HEK293 (cell line): ENCODE measurements at regions not wholly inside any gene's neighbourhood (a gene's known extent, or its start where the extent isn't known, plus 50 kb on each side); places are given as distances from the start of the nearest gene placed in this dataset.
A peak's percentile ranks its signal among the peaks of the same experiment; 100 is the strongest.

ENCODE experiments used
- CTCF ChIA-PET: fragments of 350-600 bp; formaldehyde crosslinking; extraction: SDS; loops from one replicate; lab custom pipeline; 2021; ENCODE audit warnings: antibody characterized with exemption; lab: Yijun Ruan, JAX
- POLR2A ChIA-PET: fragments of 300-600 bp; formaldehyde crosslinking; extraction: SDS; loops from one replicate; lab custom pipeline; 2020; ENCODE audit warnings: antibody characterized with exemption, inconsistent platforms; lab: Yijun Ruan, JAX
- H3K27ac ChIP-seq: fragments of 200-500 bp; sonication (Bioruptor generic); 2 replicates; pipeline ENCODE4 v1.5.1; 2014; ENCODE audit warnings: low read depth, low read length, control low read depth, inconsistent platforms; ENCODE audit errors: extremely low read depth
- H3K36me3 ChIP-seq, 2 experiments: fragments of 200-500 bp in 1 of 2; sonication (Bioruptor generic) in 1 of 2; 1 replicate in 1 of 2; 2 replicates in 1 of 2; pipeline ENCODE4 v1.5.1; 2014 to 2017; ENCODE audit warnings: inconsistent platforms in 2 of 2, low read length in 2 of 2; ENCODE audit not compliant: control insufficient read depth in 2 of 2, insufficient read depth in 1 of 2
- H3K4me1 ChIP-seq: fragments of 200-500 bp; sonication (Bioruptor generic); 2 replicates; pipeline ENCODE4 v1.5.1; 2014; ENCODE audit warnings: mild to moderate bottlenecking, low read length, inconsistent platforms; ENCODE audit not compliant: control insufficient read depth, insufficient read depth
- H3K4me3 ChIP-seq: 2 replicates; pipeline ENCODE4 v1.5.1; 2011; ENCODE audit warnings: low read depth, mild to moderate bottlenecking, control low read depth, low read length, moderate library complexity
- H3K9me3 ChIP-seq: fragments of 200-500 bp; sonication (Bioruptor generic); 2 replicates; pipeline ENCODE4 v1.5.1; 2014; ENCODE audit warnings: low read depth, low read length, inconsistent platforms; ENCODE audit not compliant: control insufficient read depth, insufficient read depth
- KLF10 ChIP-seq: fragments of 450-650 bp; IDR thresholded peaks from 2 replicates; pipeline ENCODE4 v1.5.1; 2018; ENCODE audit warnings: missing biosample characterization, mild to moderate bottlenecking, missing genetic modification characterization
- KLF7 ChIP-seq: fragments of 450-650 bp; formaldehyde crosslinking; IDR thresholded peaks from 2 replicates; pipeline ENCODE4 v1.5.1; 2016; ENCODE audit warnings: missing biosample characterization, missing genetic modification characterization, borderline replicate concordance
- PRDM1 ChIP-seq: fragments of 450-650 bp; formaldehyde crosslinking; IDR thresholded peaks from 2 replicates; pipeline ENCODE4; 2016; ENCODE audit warnings: missing biosample characterization, missing genetic modification characterization
- SP2 ChIP-seq: fragments of 450-650 bp; formaldehyde crosslinking; IDR thresholded peaks from 2 replicates; pipeline ENCODE4 v1.5.1; 2016; ENCODE audit warnings: missing biosample characterization, missing genetic modification characterization
- ZNF138 ChIP-seq: fragments of 450-650 bp; formaldehyde crosslinking; IDR thresholded peaks from 2 replicates; pipeline ENCODE4 v1.5.1; 2016; ENCODE audit warnings: missing biosample characterization, missing genetic modification characterization, borderline replicate concordance
- ZNF221 ChIP-seq: fragments of 450-650 bp; formaldehyde crosslinking; IDR thresholded peaks from 2 replicates; pipeline ENCODE4 v1.5.1; 2017; ENCODE audit warnings: missing biosample characterization, missing genetic modification characterization, borderline replicate concordance
- ZNF23 ChIP-seq: fragments of 450-650 bp; formaldehyde crosslinking; IDR thresholded peaks from 2 replicates; pipeline ENCODE4 v1.5.1; 2016; ENCODE audit warnings: missing biosample characterization, missing genetic modification characterization, borderline replicate concordance
- ZNF26 ChIP-seq: fragments of 450-650 bp; formaldehyde crosslinking; IDR thresholded peaks from 2 replicates; pipeline ENCODE4 v1.5.1; 2016; ENCODE audit warnings: missing biosample characterization, missing genetic modification characterization
- ZNF280C ChIP-seq: fragments of 450-650 bp; formaldehyde crosslinking; IDR thresholded peaks from 2 replicates; pipeline ENCODE4 v1.5.1; 2016; ENCODE audit warnings: missing biosample characterization, missing genetic modification characterization
- ZNF302 ChIP-seq: fragments of 450-650 bp; formaldehyde crosslinking; IDR thresholded peaks from 2 replicates; pipeline ENCODE4 v1.5.1; 2016; ENCODE audit warnings: missing biosample characterization, missing genetic modification characterization, low read depth
- ZNF350 ChIP-seq: fragments of 450-650 bp; formaldehyde crosslinking; IDR thresholded peaks from 2 replicates; pipeline ENCODE4 v1.5.0; 2017; ENCODE audit warnings: missing biosample characterization, mild to moderate bottlenecking, missing genetic modification characterization
- ZNF423 ChIP-seq: fragments of 450-650 bp; formaldehyde crosslinking; IDR thresholded peaks from 2 replicates; pipeline ENCODE4 v1.5.1; 2016; ENCODE audit warnings: missing biosample characterization, missing genetic modification characterization
- ZNF473 ChIP-seq: fragments of 450-650 bp; formaldehyde crosslinking; IDR thresholded peaks from 2 replicates; pipeline ENCODE4 v1.5.1; 2017; ENCODE audit warnings: missing biosample characterization, missing genetic modification characterization
- ZNF488 ChIP-seq: fragments of 450-650 bp; formaldehyde crosslinking; IDR thresholded peaks from 2 replicates; pipeline ENCODE4 v1.5.1; 2016; ENCODE audit warnings: missing biosample characterization, missing genetic modification characterization
- ZNF549 ChIP-seq: fragments of 450-650 bp; IDR thresholded peaks from 2 replicates; pipeline ENCODE4 v1.5.1; 2018; ENCODE audit warnings: missing biosample characterization, missing genetic modification characterization, mild to moderate bottlenecking, inconsistent platforms, moderate library complexity
- ZNF558 ChIP-seq: fragments of 450-650 bp; formaldehyde crosslinking; IDR thresholded peaks from 2 replicates; pipeline ENCODE4 v1.5.1; 2016; ENCODE audit warnings: missing biosample characterization, missing genetic modification characterization
- ZNF560 ChIP-seq: fragments of 450-650 bp; formaldehyde crosslinking; IDR thresholded peaks from 2 replicates; pipeline ENCODE4 v1.5.1; 2017; ENCODE audit warnings: missing biosample characterization, missing genetic modification characterization, borderline replicate concordance
- ZNF639 ChIP-seq: fragments of 450-650 bp; formaldehyde crosslinking; IDR thresholded peaks from 2 replicates; pipeline ENCODE4 v1.5.1; 2016; ENCODE audit warnings: missing biosample characterization, missing genetic modification characterization
- ZNF654 ChIP-seq: fragments of 450-650 bp; formaldehyde crosslinking; IDR thresholded peaks from 2 replicates; pipeline ENCODE4 v1.5.1; 2016; ENCODE audit warnings: low read depth, missing biosample characterization, missing genetic modification characterization
- ZNF670 ChIP-seq: fragments of 450-650 bp; formaldehyde crosslinking; IDR thresholded peaks from 2 replicates; pipeline ENCODE4 v1.5.1; 2016; ENCODE audit warnings: missing biosample characterization, missing genetic modification characterization, low read depth
- ZNF747 ChIP-seq: fragments of 450-650 bp; formaldehyde crosslinking; IDR thresholded peaks from 2 replicates; pipeline ENCODE4 v1.5.1; 2016; ENCODE audit warnings: missing biosample characterization, missing genetic modification characterization
- ZNF776 ChIP-seq: fragments of 450-650 bp; formaldehyde crosslinking; IDR thresholded peaks from 2 replicates; pipeline ENCODE4 v1.5.0; 2017; ENCODE audit warnings: missing biosample characterization, missing genetic modification characterization, borderline replicate concordance
- ZNF843 ChIP-seq: fragments of 450-650 bp; formaldehyde crosslinking; IDR thresholded peaks from 2 replicates; pipeline ENCODE4 v1.5.1; 2016; ENCODE audit warnings: missing biosample characterization, missing genetic modification characterization
- ZSCAN18 ChIP-seq: fragments of 450-650 bp; formaldehyde crosslinking; IDR thresholded peaks from 2 replicates; pipeline ENCODE4 v1.5.1; 2016; ENCODE audit warnings: missing biosample characterization, missing genetic modification characterization
- TF ChIP-seq, protein P1 (sequence below): fragments of 450-650 bp; formaldehyde crosslinking; IDR thresholded peaks from 2 replicates; pipeline ENCODE4 v1.5.1; 2016; ENCODE audit warnings: missing biosample characterization, missing genetic modification characterization
- TF ChIP-seq, protein P2 (sequence below): fragments of 450-650 bp; formaldehyde crosslinking; IDR thresholded peaks from 2 replicates; pipeline ENCODE4 v1.5.1; 2016; ENCODE audit warnings: missing biosample characterization, missing genetic modification characterization, low read depth

DNA sequence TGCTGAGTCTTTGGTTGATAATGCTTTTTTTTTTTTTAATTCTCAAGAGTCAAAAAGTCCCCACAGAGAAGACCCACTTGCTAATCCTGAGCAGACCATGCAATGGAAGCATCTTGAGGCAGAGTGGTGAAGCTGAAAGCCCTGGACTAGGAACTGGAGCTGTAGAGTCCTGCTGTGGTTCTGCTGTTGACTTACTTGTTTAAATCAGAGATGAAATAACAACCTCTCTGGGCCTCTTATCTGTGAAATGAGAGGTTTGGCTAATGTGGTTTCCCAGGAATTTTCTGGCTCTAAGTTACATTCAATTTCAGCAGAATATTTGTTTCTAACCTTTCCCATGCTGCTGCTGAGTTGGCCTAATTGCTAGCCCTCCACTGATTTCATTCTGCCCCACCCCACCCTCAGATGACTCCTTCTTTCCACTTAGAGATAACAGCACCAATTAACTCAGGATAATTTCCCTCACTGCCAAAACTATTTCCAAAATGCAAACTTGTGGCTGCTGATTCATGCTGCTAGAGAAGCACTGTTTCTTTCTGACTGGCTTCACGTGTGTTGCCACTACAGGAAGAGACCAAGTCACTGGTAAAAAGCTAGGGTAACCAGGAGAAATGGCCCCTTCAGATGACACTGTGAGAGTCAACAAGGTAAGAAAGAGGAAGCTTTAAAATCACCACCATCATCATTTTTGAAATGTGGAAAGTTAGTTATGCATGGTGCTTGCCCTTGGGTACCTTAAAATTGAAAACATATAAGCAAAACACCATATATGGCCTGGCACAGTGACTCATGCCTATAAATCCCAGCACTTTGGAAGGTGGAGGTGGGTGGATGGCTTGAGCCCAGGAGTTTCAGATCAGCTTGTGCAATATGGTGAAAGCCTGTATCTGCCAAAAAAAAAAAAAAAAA lies 326.4 kb downstream of the DCHS2 start:
- no peak overlapping the region for H3K4me3 ChIP-seq
- H3K4me1 ChIP-seq, result peaks cover 15% of the 10 kb centered on the region; the same call in 1 of the 2 replicates
- peak overlapping the region; percentile 53 for H3K27ac ChIP-seq
- POLR2A ChIA-PET, result interaction anchor here (0.6 to 0.7 kb wide), 3 partner anchors 10 to 371 kb away, joined by 3 to 4 read pairs (median 3); no protein-coding TSS in a partner anchor
- CTCF ChIA-PET, result no interaction called here
- H3K9me3 ChIP-seq, result no peaks in the 10 kb centered on the region
- H3K36me3 ChIP-seq, result no peaks in the 10 kb centered on the region
- TF ChIP-seq, protein P1, sequence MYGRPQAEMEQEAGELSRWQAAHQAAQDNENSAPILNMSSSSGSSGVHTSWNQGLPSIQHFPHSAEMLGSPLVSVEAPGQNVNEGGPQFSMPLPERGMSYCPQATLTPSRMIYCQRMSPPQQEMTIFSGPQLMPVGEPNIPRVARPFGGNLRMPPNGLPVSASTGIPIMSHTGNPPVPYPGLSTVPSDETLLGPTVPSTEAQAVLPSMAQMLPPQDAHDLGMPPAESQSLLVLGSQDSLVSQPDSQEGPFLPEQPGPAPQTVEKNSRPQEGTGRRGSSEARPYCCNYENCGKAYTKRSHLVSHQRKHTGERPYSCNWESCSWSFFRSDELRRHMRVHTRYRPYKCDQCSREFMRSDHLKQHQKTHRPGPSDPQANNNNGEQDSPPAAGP (tag by site-specific recombination), result peak; percentile 78
- peak; percentile 89 for TF ChIP-seq ZNF843 (tag by site-specific recombination)
- TF ChIP-seq ZNF302 (tag by site-specific recombination), result no peak
- TF ChIP-seq ZNF639 (tag by site-specific recombination), result peak; percentile 81
- no peak for TF ChIP-seq ZNF747 (tag by site-specific recombination)
- TF ChIP-seq ZNF26, result no peak
- TF ChIP-seq ZNF549, result no peak
- TF ChIP-seq ZNF558 (tag by site-specific recombination), result peak; percentile 52; the same call in 1 of the 2 replicates
- TF ChIP-seq KLF10 (tag by site-specific recombination), result peak; percentile 79
- no peak for TF ChIP-seq ZNF23 (tag by site-specific recombination)
- TF ChIP-seq SP2 (tag by site-specific recombination), result no peak
- no peak for TF ChIP-seq ZSCAN18 (tag by site-specific recombination)
- TF ChIP-seq ZNF670, result no peak
- TF ChIP-seq ZNF423 (tag by site-specific recombination), result no peak
- no peak for TF ChIP-seq ZNF560 (tag by site-specific recombination)
- peak; percentile 86; the same call in 1 of the 2 replicates for TF ChIP-seq KLF7
- no peak for TF ChIP-seq ZNF776
- no peak for TF ChIP-seq ZNF350
- TF ChIP-seq ZNF473 (tag by site-specific recombination), result no peak
- 0 out of 2 replicates have a peak, but pooled peaks have one; percentile 21 for TF ChIP-seq PRDM1 (tag by site-specific recombination)
- no peak for TF ChIP-seq ZNF138 (tag by site-specific recombination)
- TF ChIP-seq, protein P2, sequence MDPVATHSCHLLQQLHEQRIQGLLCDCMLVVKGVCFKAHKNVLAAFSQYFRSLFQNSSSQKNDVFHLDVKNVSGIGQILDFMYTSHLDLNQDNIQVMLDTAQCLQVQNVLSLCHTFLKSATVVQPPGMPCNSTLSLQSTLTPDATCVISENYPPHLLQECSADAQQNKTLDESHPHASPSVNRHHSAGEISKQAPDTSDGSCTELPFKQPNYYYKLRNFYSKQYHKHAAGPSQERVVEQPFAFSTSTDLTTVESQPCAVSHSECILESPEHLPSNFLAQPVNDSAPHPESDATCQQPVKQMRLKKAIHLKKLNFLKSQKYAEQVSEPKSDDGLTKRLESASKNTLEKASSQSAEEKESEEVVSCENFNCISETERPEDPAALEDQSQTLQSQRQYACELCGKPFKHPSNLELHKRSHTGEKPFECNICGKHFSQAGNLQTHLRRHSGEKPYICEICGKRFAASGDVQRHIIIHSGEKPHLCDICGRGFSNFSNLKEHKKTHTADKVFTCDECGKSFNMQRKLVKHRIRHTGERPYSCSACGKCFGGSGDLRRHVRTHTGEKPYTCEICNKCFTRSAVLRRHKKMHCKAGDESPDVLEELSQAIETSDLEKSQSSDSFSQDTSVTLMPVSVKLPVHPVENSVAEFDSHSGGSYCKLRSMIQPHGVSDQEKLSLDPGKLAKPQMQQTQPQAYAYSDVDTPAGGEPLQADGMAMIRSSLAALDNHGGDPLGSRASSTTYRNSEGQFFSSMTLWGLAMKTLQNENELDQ, result no peak
- TF ChIP-seq ZNF654 (tag by site-specific recombination), result no peak; the same call in 1 of the 2 replicates
- no peak for TF ChIP-seq ZNF488 (tag by site-specific recombination)
- TF ChIP-seq ZNF221 (tag by site-specific recombination), result no peak
- TF ChIP-seq ZNF280C (tag by site-specific recombination), result no peak
